Forelimb muscle (tissue), 1 donor: ENCODE measurements at regions not wholly inside any gene's neighbourhood (a gene's known extent, or its start where the extent isn't known, plus 50 kb on each side); places are given as distances from the start of the nearest gene placed in this dataset.

Source experiments
- DNase-seq: peaks from one replicate; pipeline ENCODE4 v3.0.0-alpha.2; 2013; ENCODE audit warnings: low read depth

GRCh38 chr18:76771192-76771799 lies 51.1 kb upstream of the ZNF236 start:
- no peak for DNase-seq

GRCh38 chr18:76767954-76768353 lies 54.4 kb upstream of the ZNF236 start:
- DNase-seq = no peak

- no peak for DNase-seq
These were observed 55.9 kb upstream of the ZNF236 start for GRCh38 chr18:76766429-76766828.

GRCh38 chr18:76765649-76766048 lies 56.7 kb upstream of the ZNF236 start:
- no peak for DNase-seq

GRCh38 chr18:76764291-76764901 lies 58.0 kb upstream of the ZNF236 start:
- no peak for DNase-seq

- no peak for DNase-seq
These were observed 63.3 kb upstream of the ZNF236 start for GRCh38 chr18:76759056-76759455.

GRCh38 chr18:76757925-76758324 lies 64.4 kb upstream of the ZNF236 start:
- DNase-seq = no peak

- DNase-seq = peak; percentile 25
These were observed 65.0 kb upstream of the ZNF236 start for GRCh38 chr18:76757335-76757734.

- DNase-seq = no peak
These were observed 65.7 kb upstream of the ZNF236 start for GRCh38 chr18:76756531-76757253.

GRCh38 chr18:76754351-76754750 lies 68.0 kb upstream of the ZNF236 start:
- DNase-seq = no peak

GRCh38 chr18:76752400-76752799 lies 70.0 kb upstream of the ZNF236 start:
- DNase-seq = no peak

GRCh38 chr18:76750917-76751890 lies 71.2 kb upstream of the ZNF236 start:
- no peak for DNase-seq

GRCh38 chr18:76750269-76750668 lies 72.1 kb upstream of the ZNF236 start:
- no peak for DNase-seq

- no peak for DNase-seq
These were observed 74.7 kb upstream of the ZNF236 start for GRCh38 chr18:76747676-76748075.

- no peak for DNase-seq
These were observed 81.0 kb upstream of the ZNF236 start for GRCh38 chr18:76741346-76741745.

- DNase-seq = no peak
These were observed 86.0 kb upstream of the ZNF236 start for GRCh38 chr18:76736309-76736708.

GRCh38 chr18:76730901-76731300 lies 91.5 kb upstream of the ZNF236 start:
- no peak for DNase-seq

GRCh38 chr18:76727589-76727988 lies 94.8 kb upstream of the ZNF236 start:
- DNase-seq = no peak

GRCh38 chr18:76725445-76725844 lies 96.9 kb upstream of the ZNF236 start:
- no peak for DNase-seq

GRCh38 chr18:76722224-76723061 lies 99.9 kb upstream of the ZNF236 start:
- DNase-seq = no peak
